HG02798 (cell line): ENCODE measurements at regions not wholly inside any gene's neighbourhood (a gene's known extent, or its start where the extent isn't known, plus 50 kb on each side); places are given as distances from the start of the nearest gene placed in this dataset.

Experiments used
- ATAC-seq: cut with Tn5 transposase; IDR thresholded peaks from one replicate; pipeline ENCODE4 v1.9.1; 2021; ENCODE audit warnings: mild to moderate bottlenecking; ENCODE audit not compliant: unreplicated experiment, poor library complexity

GRCh38 chr3:72234391-72234790, 449.4 kb upstream of the PROK2 start:
- ATAC-seq: no peak

- ATAC-seq: no peak
Observed at GRCh38 chr3:72233571-72233970, 448.6 kb upstream of the PROK2 start.

GRCh38 chr3:72232777-72233176, 447.8 kb upstream of the PROK2 start:
- no peak for ATAC-seq

GRCh38 chr3:72232331-72232730, 447.4 kb upstream of the PROK2 start:
- ATAC-seq: no peak

- no peak for ATAC-seq
Observed at GRCh38 chr3:72231439-72232196, 446.7 kb upstream of the PROK2 start.

- no peak for ATAC-seq
Observed at GRCh38 chr3:72230774-72231379, 445.9 kb upstream of the PROK2 start.

- ATAC-seq: no peak
Observed at GRCh38 chr3:72229952-72230351, 445.0 kb upstream of the PROK2 start.

GRCh38 chr3:72227486-72228070, 442.6 kb upstream of the PROK2 start:
- ATAC-seq: no peak

GRCh38 chr3:72224804-72225509, 440.0 kb upstream of the PROK2 start:
- ATAC-seq: no peak

- no peak for ATAC-seq
Observed at GRCh38 chr3:72223628-72224027, 438.7 kb upstream of the PROK2 start.

- no peak for ATAC-seq
Observed at GRCh38 chr3:72223116-72223515, 438.2 kb upstream of the PROK2 start.

GRCh38 chr3:72222410-72222809, 437.5 kb upstream of the PROK2 start:
- ATAC-seq: no peak

- ATAC-seq: no peak
Observed at GRCh38 chr3:72220946-72221345, 436.0 kb upstream of the PROK2 start.

GRCh38 chr3:72219752-72220151, 434.8 kb upstream of the PROK2 start:
- ATAC-seq: no peak

- no peak for ATAC-seq
Observed at GRCh38 chr3:72217570-72217969, 432.6 kb upstream of the PROK2 start.

- no peak for ATAC-seq
Observed at GRCh38 chr3:72214066-72214951, 429.4 kb upstream of the PROK2 start.

GRCh38 chr3:72213296-72214065, 428.5 kb upstream of the PROK2 start:
- no peak for ATAC-seq

- ATAC-seq: no peak
Observed at GRCh38 chr3:72212396-72212795, 427.4 kb upstream of the PROK2 start.

GRCh38 chr3:72210261-72210660, 425.3 kb upstream of the PROK2 start:
- no peak for ATAC-seq
